MG63 (cell line): ENCODE measurements at regions not wholly inside any gene's neighbourhood (a gene's known extent, or its start where the extent isn't known, plus 50 kb on each side); places are given as distances from the start of the nearest gene placed in this dataset.
"Not testable (repeated sequence)": the region's sequence is repeated elsewhere in the genome, so short reads cannot be mapped to it uniquely, and the experiment has no call there.

ENCODE experiments used
- DNase-seq: peaks from one replicate; pipeline ENCODE4 v3.0.0-alpha.2; 2020
- H3K27me3 ChIP-seq: fragments of 250-450 bp; sonication (Bioruptor Pico); 2 replicates; pipeline ENCODE4 v1.5.1; 2020; ENCODE audit warnings: mild to moderate bottlenecking, moderate library complexity
- H3K36me3 ChIP-seq: fragments of 250-450 bp; sonication (Bioruptor Pico); 2 replicates; pipeline ENCODE4 v1.5.1; 2020; ENCODE audit warnings: mild to moderate bottlenecking, moderate library complexity
- H3K4me3 ChIP-seq: fragments of 250-450 bp; sonication (Bioruptor Pico); 2 replicates; pipeline ENCODE4 v1.5.1; 2020; ENCODE audit warnings: mild to moderate bottlenecking, moderate library complexity
- H3K9me3 ChIP-seq: fragments of 250-450 bp; sonication (Bioruptor Pico); 2 replicates; pipeline ENCODE4 v1.5.1; 2020; ENCODE audit warnings: mild to moderate bottlenecking, moderate library complexity

DNA sequence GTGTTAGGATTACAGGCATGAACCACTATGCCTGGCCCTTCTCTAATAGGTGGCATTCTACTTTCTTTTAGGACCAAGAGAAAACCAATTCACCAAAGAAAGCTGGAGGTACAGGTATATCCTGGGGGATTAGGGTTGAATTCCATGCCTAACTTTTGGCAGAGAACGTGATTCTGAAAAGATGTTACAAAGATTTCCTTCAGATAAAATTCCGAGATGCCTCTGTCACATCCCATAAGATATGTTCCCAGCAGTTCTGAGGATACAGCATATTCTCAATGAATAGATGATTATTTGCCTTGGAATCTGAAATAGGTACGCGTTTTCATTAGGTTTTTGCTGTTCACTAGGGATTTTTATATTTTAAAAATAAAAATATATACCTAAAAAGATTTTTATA, 111.9 kb upstream of the KRAS start:
- Histone ChIP-seq H3K9me3 (no peaks in the 10 kb centered on the region), H3K4me3 (no peak overlapping the region), H3K27me3 (no peaks in the 10 kb centered on the region), H3K36me3 (no peaks in the 10 kb centered on the region)
- DNase-seq, result no peak

DNA sequence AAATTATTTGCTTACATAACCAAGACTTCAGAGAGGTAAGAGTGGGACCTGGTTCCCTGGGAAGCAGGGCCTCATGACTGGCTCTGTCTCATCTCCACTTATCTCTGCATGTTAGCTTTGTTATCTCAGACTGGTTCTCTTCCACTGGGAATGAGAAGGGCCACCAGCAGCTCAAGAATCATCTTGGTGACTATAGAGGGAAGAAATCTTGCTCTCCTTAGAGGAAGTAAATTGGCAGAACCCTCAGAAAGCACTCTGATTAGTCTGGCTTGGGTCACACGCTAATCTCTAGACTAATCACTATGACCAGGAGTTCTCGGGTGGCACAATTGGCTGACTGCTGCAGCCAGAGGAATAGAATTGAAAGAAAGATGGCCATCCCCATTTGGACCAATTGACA, 110.8 kb upstream of the KRAS start:
- Histone ChIP-seq H3K9me3 (no peaks in the 10 kb centered on the region), H3K27me3 (no peaks in the 10 kb centered on the region; the same call in 1 of the 2 replicates), H3K4me3 (no peak overlapping the region), H3K36me3 (no peaks in the 10 kb centered on the region)
- DNase-seq, result no peak

DNA sequence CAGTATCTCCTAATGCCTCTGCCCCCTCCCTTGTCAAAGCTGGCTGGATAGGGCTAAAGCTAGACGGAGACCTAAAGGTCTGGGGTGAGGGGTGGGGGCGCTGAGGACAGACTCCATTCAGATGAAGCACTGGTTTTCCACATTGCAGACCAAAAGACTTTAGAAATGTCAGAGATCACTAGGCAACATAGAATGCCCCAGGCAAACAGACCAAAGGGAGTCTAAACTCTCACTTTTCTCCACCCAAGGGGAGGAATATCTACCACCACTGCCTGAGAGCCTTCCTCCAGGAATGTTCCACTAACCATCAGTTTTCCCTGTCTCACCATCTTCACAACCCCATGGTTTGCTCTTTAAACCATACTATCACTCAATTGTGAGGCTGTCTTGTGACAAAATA, 106.9 kb upstream of the KRAS start:
- Histone ChIP-seq H3K9me3 (no peaks in the 10 kb centered on the region), H3K36me3 (no peaks in the 10 kb centered on the region), H3K4me3 (no peak overlapping the region), H3K27me3 (no peaks in the 10 kb centered on the region; the same call in 1 of the 2 replicates)
- no peak for DNase-seq

DNA sequence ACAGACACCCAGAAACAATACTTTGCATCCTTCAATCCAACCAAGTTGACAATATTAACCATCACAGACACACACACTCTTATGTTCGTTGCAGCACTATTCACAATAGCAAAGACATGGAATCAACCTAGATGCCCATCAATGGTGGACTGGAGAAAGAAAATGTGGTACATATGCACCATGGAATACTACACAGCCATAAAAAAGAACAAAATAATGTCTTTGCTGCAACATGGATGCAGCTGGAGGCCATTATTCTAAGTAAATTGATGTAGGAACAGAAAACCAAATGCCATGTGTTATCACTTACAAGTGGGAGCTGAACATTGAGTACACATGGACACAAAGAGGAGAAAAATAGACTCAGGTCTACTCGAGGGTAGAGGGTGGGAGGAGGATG, 102.2 kb upstream of the KRAS start:
- not testable (repeated sequence) for H3K9me3 ChIP-seq, DNase-seq, H3K4me3 ChIP-seq, H3K27me3 ChIP-seq, H3K36me3 ChIP-seq

GRCh38 chr12:25352083-25352918, 101.6 kb upstream of the KRAS start:
- Histone ChIP-seq H3K9me3 (no peaks in the 10 kb centered on the region), H3K36me3 (no peaks in the 10 kb centered on the region), H3K4me3 (no peak overlapping the region), H3K27me3 (no peaks in the 10 kb centered on the region; the same call in 1 of the 2 replicates)
- no peak for DNase-seq

- Histone ChIP-seq H3K27me3 (no peaks in the 10 kb centered on the region), H3K4me3 (no peak overlapping the region), H3K36me3 (no peaks in the 10 kb centered on the region), H3K9me3 (no peaks in the 10 kb centered on the region)
- no peak for DNase-seq
These were observed 97.8 kb upstream of the KRAS start for GRCh38 chr12:25348593-25348895.

- Histone ChIP-seq H3K4me3 (no peak overlapping the region), H3K36me3 (no peaks in the 10 kb centered on the region), H3K9me3 (no peaks in the 10 kb centered on the region), H3K27me3 (no peaks in the 10 kb centered on the region)
- no peak for DNase-seq
These were observed 97.2 kb upstream of the KRAS start for GRCh38 chr12:25347716-25348592.

DNA sequence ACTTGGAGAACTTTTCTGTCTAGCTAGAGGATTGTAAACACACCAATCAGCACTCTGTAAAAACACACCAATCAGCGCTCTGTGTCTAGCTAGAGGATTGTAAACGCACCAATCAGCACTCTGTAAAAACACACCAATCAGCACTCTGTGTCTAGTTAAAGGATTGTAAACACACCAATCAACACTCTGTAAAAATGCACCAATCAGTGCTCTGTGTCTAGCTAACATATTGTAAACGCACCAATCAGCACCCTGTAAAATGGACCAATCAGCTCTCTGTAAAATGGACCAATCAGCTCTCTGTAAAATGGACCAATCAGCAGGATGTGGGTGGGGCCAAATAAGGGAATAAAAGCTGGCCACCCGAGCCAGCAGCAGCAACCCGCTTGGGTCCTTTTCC, 91.1 kb upstream of the KRAS start:
- not testable (repeated sequence) for H3K27me3 ChIP-seq, H3K4me3 ChIP-seq, H3K36me3 ChIP-seq, H3K9me3 ChIP-seq, DNase-seq

DNA sequence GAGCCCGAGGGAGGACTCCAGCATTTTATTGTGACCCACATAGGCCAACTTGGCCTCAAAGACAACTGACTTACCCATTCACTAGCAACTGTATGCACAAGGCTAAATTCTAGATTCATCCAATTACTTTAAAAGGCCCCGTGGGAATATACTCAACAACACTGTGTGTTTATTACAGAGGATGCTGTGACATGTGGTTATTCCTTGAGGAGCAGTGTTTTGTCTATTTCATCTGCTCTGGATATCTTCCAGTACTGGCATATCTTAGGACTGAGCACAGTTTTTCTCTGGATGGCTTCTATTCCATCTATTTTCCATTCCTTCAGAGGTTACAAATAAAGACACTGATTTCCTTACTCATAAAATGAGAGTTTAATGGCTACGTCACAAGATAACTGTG, 87.2 kb upstream of the KRAS start:
- Histone ChIP-seq H3K36me3 (no peaks in the 10 kb centered on the region), H3K9me3 (peaks cover 7% of the 10 kb centered on the region), H3K27me3 (no peaks in the 10 kb centered on the region), H3K4me3 (no peak overlapping the region)
- no peak for DNase-seq

GRCh38 chr12:25332143-25332542, 81.4 kb upstream of the KRAS start:
- Histone ChIP-seq H3K27me3 (no peaks in the 10 kb centered on the region), H3K4me3 (no peak overlapping the region), H3K36me3 (no peaks in the 10 kb centered on the region), H3K9me3 (no peaks in the 10 kb centered on the region)
- DNase-seq, result no peak

DNA sequence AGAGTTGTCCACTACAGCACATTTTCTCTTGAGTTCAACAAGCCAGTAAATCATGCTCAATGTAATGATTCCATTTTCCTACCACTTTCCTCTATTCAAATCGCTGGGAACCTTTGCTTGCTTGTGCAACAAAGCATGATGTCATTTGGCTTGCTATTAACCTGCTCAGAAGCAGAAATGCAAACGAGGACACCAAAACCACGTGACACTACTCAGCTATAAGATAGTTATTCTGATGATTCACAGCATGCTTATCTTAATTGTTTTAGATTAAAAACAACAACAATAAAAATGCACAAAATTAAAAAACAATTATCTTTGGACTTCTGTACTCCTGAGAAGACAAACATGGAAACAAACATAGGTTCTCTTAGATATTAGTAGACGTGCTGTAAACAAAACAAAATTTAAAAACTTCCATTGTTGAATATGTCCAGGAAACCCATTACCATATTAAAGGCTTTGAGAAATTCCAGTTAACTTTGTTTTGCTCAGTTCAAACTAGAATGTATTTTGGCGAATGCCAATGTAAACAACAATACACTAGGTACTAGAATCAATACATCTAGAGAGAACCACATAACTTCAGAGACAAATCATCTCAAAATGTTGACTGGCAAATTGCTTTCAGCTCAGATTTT, 77.5 kb upstream of the KRAS start:
- no peak for DNase-seq
- H3K9me3 ChIP-seq, result no peaks in the 10 kb centered on the region
- no peaks in the 10 kb centered on the region for H3K36me3 ChIP-seq
- no peak overlapping the region for H3K4me3 ChIP-seq
- H3K27me3 ChIP-seq, result no peaks in the 10 kb centered on the region

DNA sequence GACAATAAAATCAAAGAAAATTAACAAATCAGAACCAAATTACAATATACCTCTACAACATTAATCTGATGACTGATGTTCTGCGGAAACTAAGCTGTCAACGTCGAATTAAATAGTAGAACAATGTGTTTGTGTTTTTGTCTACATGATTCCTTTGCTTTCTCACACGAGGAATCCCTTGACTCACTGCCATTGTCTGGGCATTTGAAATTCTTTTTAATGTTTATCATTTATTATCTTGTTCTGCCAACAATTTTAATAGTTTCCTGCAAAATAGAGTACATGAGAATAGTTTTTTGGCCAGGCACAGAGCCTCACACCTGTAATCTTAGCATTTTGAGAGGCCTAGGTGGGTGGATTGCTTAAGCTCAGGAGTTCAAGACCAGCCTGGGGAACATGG, 76.6 kb upstream of the KRAS start:
- DNase-seq, result no peak
- Histone ChIP-seq H3K4me3 (no peak overlapping the region), H3K27me3 (no peaks in the 10 kb centered on the region)

DNA sequence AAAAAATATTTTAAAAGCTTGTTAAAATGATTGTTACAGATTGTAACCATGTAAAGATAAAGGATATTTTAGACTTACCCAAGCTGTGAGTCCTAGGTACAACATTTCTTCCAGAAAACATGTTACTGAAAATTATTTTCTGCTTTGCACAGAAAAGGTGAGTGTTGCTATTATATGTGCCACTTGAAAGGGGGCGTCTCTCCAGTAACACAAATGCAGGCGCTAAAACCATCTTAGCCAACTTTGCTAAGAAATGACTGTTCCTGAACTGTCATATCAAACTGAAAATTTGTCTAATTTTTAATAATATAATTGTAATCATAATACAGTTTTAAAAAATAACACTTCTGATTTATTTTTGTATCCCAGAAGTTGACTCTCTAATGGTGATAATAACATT, 75.6 kb upstream of the KRAS start:
- no peak for DNase-seq
- Histone ChIP-seq H3K9me3 (no peaks in the 10 kb centered on the region), H3K4me3 (no peak overlapping the region), H3K27me3 (no peaks in the 10 kb centered on the region), H3K36me3 (no peaks in the 10 kb centered on the region)

More for the DNA sequence above, 76.6 kb upstream of the KRAS start:
- Histone ChIP-seq H3K36me3 (no peaks in the 10 kb centered on the region), H3K9me3 (no peaks in the 10 kb centered on the region)

DNA sequence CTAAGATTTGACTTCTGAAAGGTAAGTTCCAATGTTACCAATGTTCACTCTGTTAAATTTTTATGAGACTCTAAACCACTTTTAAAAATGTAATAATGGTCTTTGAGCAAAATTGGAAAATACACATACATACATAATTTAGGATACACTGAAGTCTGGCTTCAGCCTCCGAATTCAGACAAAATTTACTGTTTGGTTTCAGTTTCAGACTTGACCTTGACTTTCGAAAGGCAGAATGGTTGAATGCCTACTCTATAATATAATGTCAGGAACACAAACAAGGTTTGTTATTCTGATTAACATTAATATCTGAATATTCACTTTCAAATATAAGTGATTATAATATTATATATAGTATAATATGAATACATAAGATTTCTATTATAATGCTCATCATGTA, 74.1 kb upstream of the KRAS start:
- H3K36me3 ChIP-seq, result no peaks in the 10 kb centered on the region
- no peak for DNase-seq
- no peaks in the 10 kb centered on the region for H3K9me3 ChIP-seq
- H3K4me3 ChIP-seq, result 0 out of 2 replicates have a peak overlapping the region, but pooled peaks have one; percentile 6
- H3K27me3 ChIP-seq, result no peaks in the 10 kb centered on the region

DNA sequence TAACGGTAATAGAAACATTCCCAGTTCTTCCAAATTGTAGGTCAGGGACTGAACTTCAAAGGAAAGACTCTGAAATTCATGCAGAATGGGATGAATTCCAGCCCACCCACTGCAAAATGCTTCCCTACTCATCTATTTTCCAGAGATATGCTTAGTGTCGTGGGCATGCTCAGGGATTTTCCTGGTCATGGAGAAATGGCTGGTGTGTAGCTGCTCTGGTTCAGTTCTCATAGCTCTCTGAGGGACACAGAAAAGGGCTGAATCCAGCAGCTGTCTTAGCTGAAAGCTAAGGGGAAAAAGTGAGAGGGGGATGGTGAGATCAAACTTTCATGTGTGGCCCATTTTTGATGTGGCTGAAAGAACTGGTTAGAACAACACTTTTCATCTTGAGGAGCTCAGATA, 72.9 kb upstream of the KRAS start:
- H3K27me3 ChIP-seq, result no peaks in the 10 kb centered on the region
- H3K36me3 ChIP-seq, result no peaks in the 10 kb centered on the region
- DNase-seq, result no peak
- no peaks in the 10 kb centered on the region for H3K9me3 ChIP-seq
- no peak overlapping the region for H3K4me3 ChIP-seq

DNA sequence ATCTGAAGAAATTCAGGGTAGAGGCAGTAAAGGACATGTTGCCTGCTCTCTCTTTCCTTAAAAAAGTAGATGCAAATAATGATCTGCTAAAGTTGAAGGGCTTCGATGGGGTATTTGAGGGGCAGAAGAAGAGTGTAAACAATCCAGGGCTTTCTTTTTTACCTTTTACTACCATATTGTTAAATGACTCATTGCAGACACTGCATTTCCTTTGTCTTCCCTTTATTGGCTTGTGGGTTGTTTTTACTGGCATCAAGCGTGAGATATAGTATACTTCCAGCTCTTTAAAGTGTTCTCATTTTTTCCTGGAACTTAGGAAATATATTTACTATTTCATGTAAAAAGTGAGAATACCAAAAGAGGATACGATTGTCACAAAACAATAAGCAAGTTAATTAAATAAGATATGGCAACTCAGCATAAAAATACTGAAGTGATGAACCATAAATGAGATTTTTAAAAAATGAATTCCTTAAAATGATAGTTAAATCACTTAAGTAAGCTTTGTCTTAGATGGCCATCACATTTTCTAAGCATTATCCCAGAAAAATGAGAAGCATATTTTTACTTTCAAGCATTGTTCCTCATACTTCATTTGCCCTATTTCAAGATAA, 72.3 kb upstream of the KRAS start:
- H3K27me3 ChIP-seq, result no peaks in the 10 kb centered on the region
- H3K4me3 ChIP-seq, result no peak overlapping the region
- H3K9me3 ChIP-seq, result no peaks in the 10 kb centered on the region
- no peak for DNase-seq
- no peaks in the 10 kb centered on the region for H3K36me3 ChIP-seq

GRCh38 chr12:25322351-25322750, 71.6 kb upstream of the KRAS start:
- Histone ChIP-seq H3K4me3 (no peak overlapping the region), H3K27me3 (no peaks in the 10 kb centered on the region), H3K36me3 (no peaks in the 10 kb centered on the region), H3K9me3 (no peaks in the 10 kb centered on the region)
- DNase-seq, result no peak
